Stomach (tissue), 8 donors: ENCODE measurements at regions not wholly inside any gene's neighbourhood (a gene's known extent, or its start where the extent isn't known, plus 50 kb on each side); places are given as distances from the start of the nearest gene placed in this dataset.

ENCODE experiments used
- DNase-seq, 2 donors: peaks; one replicate each; pipeline versions ENCODE4 v3.0.0 to v3.0.0-alpha.2; 2013 to 2019
- H3K27ac ChIP-seq, 5 donors: fragments of 200-600 bp in 4 of 5; sonication (generic) in 4 of 5; one replicate each; pipeline ENCODE4 v1.5.1; 2013 to 2019; ENCODE audit warnings: mild to moderate bottlenecking in 1 of 5, moderate library complexity in 1 of 5
- H3K27me3 ChIP-seq, 3 donors: fragments of 200-600 bp; sonication (generic); one replicate each; pipeline ENCODE4 v1.5.1; 2017 to 2019; ENCODE audit warnings: mixed run types in 1 of 3
- H3K36me3 ChIP-seq, 4 donors: fragments of 200-600 bp; sonication (generic); 1 replicate in 3 of 4; 2 replicates in 1 of 4; pipeline ENCODE4 v1.5.1; 2016 to 2019
- H3K4me1 ChIP-seq, 4 donors: fragments of 200-600 bp; sonication (generic); one replicate each; pipeline ENCODE4 v1.5.1; 2016 to 2019
- H3K4me3 ChIP-seq, 4 donors: fragments of 200-600 bp; sonication (generic) in 3 of 4; one replicate each; pipeline ENCODE4 v1.5.1; 2016 to 2019; ENCODE audit warnings: mild to moderate bottlenecking in 1 of 4
- H3K9me3 ChIP-seq, 4 donors: fragments of 200-600 bp; sonication (generic); one replicate each; pipeline ENCODE4 v1.5.1; 2016 to 2019
- EP300 ChIP-seq: sonication (generic); formaldehyde crosslinking; IDR thresholded peaks from one replicate; pipeline ENCODE4 v1.6.1; 2017; ENCODE audit warnings: antibody characterized with exemption
- POLR2A ChIP-seq, 4 donors: fragments of 450-650 bp; IDR thresholded peaks; one replicate each; pipeline ENCODE4 v1.6.1; 2016; ENCODE audit warnings: antibody characterized with exemption in 4 of 4, control low read depth in 2 of 4, mild to moderate bottlenecking in 1 of 4, moderate library complexity in 1 of 4
- POLR2AphosphoS5 ChIP-seq, 3 donors: sonication (generic); formaldehyde crosslinking; IDR thresholded peaks; one replicate each; pipeline ENCODE4 v1.6.1; 2016; ENCODE audit warnings: antibody characterized with exemption in 3 of 3
- WGBS, 5 donors: extraction: QIAGEN DNeasy Blood & Tissue Kit in 3 of 5; methylation state at CpG; one replicate each; pipeline versions ENCODE4 v1.1.5 to v1.1.7; 2013 to 2018; 5-methylcytosine and 5-hydroxymethylcytosine counted together
- intact Hi-C: fragments of 100-400 bp; cut with DNase I; formaldehyde crosslinking; loops from one replicate; pipeline ENCODE4 v1.15.1; 2023; ENCODE audit warnings: low total_unique reads
- TF ChIP-seq, protein P1 (sequence below), 7 experiments: fragments of 450-650 bp in 4 of 7; fragments of 200-600 bp in 3 of 7; sonication (generic) in 3 of 7; IDR thresholded peaks; one replicate each; pipeline ENCODE4 v1.5.1; 2016 to 2019; ENCODE audit warnings: antibody characterized with exemption in 7 of 7, control low read depth in 2 of 7, mild to moderate bottlenecking in 1 of 7
- donor health status: healthy with polysubstance abuse.
- donor health status: Bipolar disorder and iron deficiency.
- donor health status: healthy.

- no peaks in the 10 kb centered on the region for H3K36me3 ChIP-seq
- H3K27ac ChIP-seq = no peak overlapping the region
- intact Hi-C loops = no loop called here
- H3K4me3 ChIP-seq = no peak overlapping the region
- WGBS, 5 donors = 86 to 91% (median 88%) methylated on average over 2 of the region's 2 CpGs
- H3K9me3 ChIP-seq = no peaks in the 10 kb centered on the region
- no peaks in the 10 kb centered on the region for H3K27me3 ChIP-seq
- DNase-seq = no peak
- TF ChIP-seq, protein P1, sequence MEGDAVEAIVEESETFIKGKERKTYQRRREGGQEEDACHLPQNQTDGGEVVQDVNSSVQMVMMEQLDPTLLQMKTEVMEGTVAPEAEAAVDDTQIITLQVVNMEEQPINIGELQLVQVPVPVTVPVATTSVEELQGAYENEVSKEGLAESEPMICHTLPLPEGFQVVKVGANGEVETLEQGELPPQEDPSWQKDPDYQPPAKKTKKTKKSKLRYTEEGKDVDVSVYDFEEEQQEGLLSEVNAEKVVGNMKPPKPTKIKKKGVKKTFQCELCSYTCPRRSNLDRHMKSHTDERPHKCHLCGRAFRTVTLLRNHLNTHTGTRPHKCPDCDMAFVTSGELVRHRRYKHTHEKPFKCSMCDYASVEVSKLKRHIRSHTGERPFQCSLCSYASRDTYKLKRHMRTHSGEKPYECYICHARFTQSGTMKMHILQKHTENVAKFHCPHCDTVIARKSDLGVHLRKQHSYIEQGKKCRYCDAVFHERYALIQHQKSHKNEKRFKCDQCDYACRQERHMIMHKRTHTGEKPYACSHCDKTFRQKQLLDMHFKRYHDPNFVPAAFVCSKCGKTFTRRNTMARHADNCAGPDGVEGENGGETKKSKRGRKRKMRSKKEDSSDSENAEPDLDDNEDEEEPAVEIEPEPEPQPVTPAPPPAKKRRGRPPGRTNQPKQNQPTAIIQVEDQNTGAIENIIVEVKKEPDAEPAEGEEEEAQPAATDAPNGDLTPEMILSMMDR (IDR thresholded peaks at IDR 0.05) = no peak
- TF ChIP-seq POLR2A (IDR thresholded peaks at IDR 0.05) (no peak), POLR2AphosphoS5 (IDR thresholded peaks at IDR 0.05) (no peak), EP300 (no peak)
- H3K4me1 ChIP-seq = no peaks in the 10 kb centered on the region
Measured at GRCh38 chr15:53226559-53226958, 436.4 kb upstream of the ONECUT1 start.

DNA sequence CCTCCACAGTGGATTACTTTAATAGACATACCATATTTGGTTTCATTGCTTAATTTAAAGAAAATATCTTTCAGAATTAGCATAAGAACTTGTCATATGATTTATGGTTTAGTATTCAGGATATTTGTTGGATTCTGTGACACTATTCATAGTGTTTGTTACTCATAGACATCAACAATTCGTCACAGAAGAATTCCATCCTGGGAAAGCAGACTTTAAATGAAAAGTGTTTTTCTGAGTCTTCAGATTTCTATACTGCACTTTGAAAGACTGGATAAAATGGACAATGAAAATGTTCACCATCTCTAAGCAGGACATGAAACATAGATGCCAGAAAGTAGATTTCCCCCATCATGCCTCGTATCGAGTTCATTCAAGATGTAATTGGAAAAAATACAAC, 435.6 kb upstream of the ONECUT1 start:
- Histone ChIP-seq H3K9me3 (no peaks in the 10 kb centered on the region), H3K27ac (no peak overlapping the region), H3K4me3 (no peak overlapping the region), H3K36me3 (no peaks in the 10 kb centered on the region), H3K27me3 (no peaks in the 10 kb centered on the region), H3K4me1 (no peaks in the 10 kb centered on the region)
- TF ChIP-seq EP300 (no peak), POLR2AphosphoS5 (IDR thresholded peaks at IDR 0.05) (no peak), POLR2A (IDR thresholded peaks at IDR 0.05) (no peak)
- TF ChIP-seq, protein P1 (IDR thresholded peaks at IDR 0.05) = no peak
- DNase-seq = no peak
- WGBS, 5 donors = 58 to 90% (median 81%) methylated on average over 3 of the region's 3 CpGs
- intact Hi-C loops = no loop called here

DNA sequence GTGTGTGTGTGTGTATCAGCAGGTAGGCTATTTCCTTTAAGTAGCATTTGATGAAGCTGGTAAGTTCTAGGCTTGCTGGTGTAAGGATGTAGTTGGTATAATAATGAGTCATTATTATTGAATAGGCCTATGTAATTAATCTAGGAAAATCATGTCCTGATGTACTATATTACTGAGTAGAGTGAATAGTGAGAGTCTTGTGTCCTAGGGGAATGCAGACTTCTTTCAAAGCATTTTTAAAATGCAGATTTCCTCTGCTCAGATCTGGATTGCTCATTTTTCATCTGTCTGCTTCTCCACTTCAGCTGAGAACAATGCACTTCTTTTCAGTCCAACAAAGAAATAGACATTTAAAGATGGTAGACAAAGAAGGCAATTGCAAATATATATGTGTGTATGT, 434.2 kb upstream of the ONECUT1 start:
- Histone ChIP-seq H3K9me3 (no peaks in the 10 kb centered on the region), H3K4me1 (no peaks in the 10 kb centered on the region), H3K27ac (no peak overlapping the region), H3K27me3 (no peaks in the 10 kb centered on the region), H3K4me3 (no peak overlapping the region), H3K36me3 (no peaks in the 10 kb centered on the region)
- no peak for TF ChIP-seq EP300
- TF ChIP-seq POLR2AphosphoS5 (IDR thresholded peaks at IDR 0.05) = no peak
- TF ChIP-seq, protein P1 (IDR thresholded peaks at IDR 0.05) = no peak
- TF ChIP-seq POLR2A (IDR thresholded peaks at IDR 0.05) = no peak
- intact Hi-C loops = no loop called here
- DNase-seq = no peak

- Histone ChIP-seq H3K27me3 (no peaks in the 10 kb centered on the region), H3K36me3 (no peaks in the 10 kb centered on the region), H3K4me3 (no peak overlapping the region), H3K27ac (no peak overlapping the region), H3K9me3 (no peaks in the 10 kb centered on the region), H3K4me1 (no peaks in the 10 kb centered on the region)
- intact Hi-C loops = no loop called here
- DNase-seq = no peak
- TF ChIP-seq POLR2A (IDR thresholded peaks at IDR 0.05) (no peak), EP300 (no peak), POLR2AphosphoS5 (IDR thresholded peaks at IDR 0.05) (no peak)
- TF ChIP-seq, protein P1 (IDR thresholded peaks at IDR 0.05) = no peak
- WGBS, 5 donors = 84 to 100% (median 93%) methylated on average over 1 of the region's 1 CpG
Measured at GRCh38 chr15:53223815-53224214, 433.7 kb upstream of the ONECUT1 start.
